ENCODE measurements at regions not wholly inside any gene's neighbourhood (a gene's known extent, or its start where the extent isn't known, plus 50 kb on each side); places are given as distances from the start of the nearest gene placed in this dataset.
A peak's percentile ranks its signal among the peaks of the same experiment; 100 is the strongest.

GRCh38 chr2:44077942-44078511 lies 82.2 kb upstream of the LRPPRC start (continued):
- TF ChIP-seq, protein P1, sequence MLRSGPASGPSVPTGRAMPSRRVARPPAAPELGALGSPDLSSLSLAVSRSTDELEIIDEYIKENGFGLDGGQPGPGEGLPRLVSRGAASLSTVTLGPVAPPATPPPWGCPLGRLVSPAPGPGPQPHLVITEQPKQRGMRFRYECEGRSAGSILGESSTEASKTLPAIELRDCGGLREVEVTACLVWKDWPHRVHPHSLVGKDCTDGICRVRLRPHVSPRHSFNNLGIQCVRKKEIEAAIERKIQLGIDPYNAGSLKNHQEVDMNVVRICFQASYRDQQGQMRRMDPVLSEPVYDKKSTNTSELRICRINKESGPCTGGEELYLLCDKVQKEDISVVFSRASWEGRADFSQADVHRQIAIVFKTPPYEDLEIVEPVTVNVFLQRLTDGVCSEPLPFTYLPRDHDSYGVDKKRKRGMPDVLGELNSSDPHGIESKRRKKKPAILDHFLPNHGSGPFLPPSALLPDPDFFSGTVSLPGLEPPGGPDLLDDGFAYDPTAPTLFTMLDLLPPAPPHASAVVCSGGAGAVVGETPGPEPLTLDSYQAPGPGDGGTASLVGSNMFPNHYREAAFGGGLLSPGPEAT (IDR thresholded peaks at IDR 0.05; ENCODE audit: low read depth), result peak; percentile 28; the same call in 1 of the 2 replicates
- TF ChIP-seq, protein P2, sequence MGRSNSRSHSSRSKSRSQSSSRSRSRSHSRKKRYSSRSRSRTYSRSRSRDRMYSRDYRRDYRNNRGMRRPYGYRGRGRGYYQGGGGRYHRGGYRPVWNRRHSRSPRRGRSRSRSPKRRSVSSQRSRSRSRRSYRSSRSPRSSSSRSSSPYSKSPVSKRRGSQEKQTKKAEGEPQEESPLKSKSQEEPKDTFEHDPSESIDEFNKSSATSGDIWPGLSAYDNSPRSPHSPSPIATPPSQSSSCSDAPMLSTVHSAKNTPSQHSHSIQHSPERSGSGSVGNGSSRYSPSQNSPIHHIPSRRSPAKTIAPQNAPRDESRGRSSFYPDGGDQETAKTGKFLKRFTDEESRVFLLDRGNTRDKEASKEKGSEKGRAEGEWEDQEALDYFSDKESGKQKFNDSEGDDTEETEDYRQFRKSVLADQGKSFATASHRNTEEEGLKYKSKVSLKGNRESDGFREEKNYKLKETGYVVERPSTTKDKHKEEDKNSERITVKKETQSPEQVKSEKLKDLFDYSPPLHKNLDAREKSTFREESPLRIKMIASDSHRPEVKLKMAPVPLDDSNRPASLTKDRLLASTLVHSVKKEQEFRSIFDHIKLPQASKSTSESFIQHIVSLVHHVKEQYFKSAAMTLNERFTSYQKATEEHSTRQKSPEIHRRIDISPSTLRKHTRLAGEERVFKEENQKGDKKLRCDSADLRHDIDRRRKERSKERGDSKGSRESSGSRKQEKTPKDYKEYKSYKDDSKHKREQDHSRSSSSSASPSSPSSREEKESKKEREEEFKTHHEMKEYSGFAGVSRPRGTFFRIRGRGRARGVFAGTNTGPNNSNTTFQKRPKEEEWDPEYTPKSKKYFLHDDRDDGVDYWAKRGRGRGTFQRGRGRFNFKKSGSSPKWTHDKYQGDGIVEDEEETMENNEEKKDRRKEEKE (IDR thresholded peaks at IDR 0.05), result no peak
- TF ChIP-seq ETV6 (conservative IDR thresholded peaks at IDR 0.05 in 1 of 2, IDR thresholded peaks at IDR 0.05 in 1 of 2; ENCODE audit: borderline replicate concordance in 1 of 2, low read depth in 1 of 2) (no peak), MYC (IDR thresholded peaks at IDR 0.05; ENCODE audit: insufficient read depth, insufficient read length, insufficient replicate concordance, low read length, severe bottlenecking) (no peak), PBX3 (IDR thresholded peaks at IDR 0.05; ENCODE audit: insufficient replicate concordance, low read depth, low read length) (no peak), POU2F2 (IDR thresholded peaks at IDR 0.05; ENCODE audit: borderline replicate concordance, low read depth, low read length) (no peak), TCF12 (IDR thresholded peaks at IDR 0.05; ENCODE audit: low read depth, low read length) (no peak), HDAC2 (IDR thresholded peaks at IDR 0.05) (no peak), ZNF622 (IDR thresholded peaks at IDR 0.05) (no peak), ZNF687 (IDR thresholded peaks at IDR 0.05) (no peak), RAD51 (IDR thresholded peaks at IDR 0.05) (no peak), HCFC1 (IDR thresholded peaks at IDR 0.05; ENCODE audit: low read length) (no peak)
- TF ChIP-seq, protein P3, sequence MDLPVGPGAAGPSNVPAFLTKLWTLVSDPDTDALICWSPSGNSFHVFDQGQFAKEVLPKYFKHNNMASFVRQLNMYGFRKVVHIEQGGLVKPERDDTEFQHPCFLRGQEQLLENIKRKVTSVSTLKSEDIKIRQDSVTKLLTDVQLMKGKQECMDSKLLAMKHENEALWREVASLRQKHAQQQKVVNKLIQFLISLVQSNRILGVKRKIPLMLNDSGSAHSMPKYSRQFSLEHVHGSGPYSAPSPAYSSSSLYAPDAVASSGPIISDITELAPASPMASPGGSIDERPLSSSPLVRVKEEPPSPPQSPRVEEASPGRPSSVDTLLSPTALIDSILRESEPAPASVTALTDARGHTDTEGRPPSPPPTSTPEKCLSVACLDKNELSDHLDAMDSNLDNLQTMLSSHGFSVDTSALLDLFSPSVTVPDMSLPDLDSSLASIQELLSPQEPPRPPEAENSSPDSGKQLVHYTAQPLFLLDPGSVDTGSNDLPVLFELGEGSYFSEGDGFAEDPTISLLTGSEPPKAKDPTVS (IDR thresholded peaks at IDR 0.05; ENCODE audit: low read depth, low read length), result no peak
- TF ChIP-seq, protein P4, sequence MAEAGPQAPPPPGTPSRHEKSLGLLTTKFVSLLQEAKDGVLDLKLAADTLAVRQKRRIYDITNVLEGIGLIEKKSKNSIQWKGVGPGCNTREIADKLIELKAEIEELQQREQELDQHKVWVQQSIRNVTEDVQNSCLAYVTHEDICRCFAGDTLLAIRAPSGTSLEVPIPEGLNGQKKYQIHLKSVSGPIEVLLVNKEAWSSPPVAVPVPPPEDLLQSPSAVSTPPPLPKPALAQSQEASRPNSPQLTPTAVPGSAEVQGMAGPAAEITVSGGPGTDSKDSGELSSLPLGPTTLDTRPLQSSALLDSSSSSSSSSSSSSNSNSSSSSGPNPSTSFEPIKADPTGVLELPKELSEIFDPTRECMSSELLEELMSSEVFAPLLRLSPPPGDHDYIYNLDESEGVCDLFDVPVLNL (IDR thresholded peaks at IDR 0.05; ENCODE audit: low read depth, low read length), result no peak
